Endometrium (tissue), 2 donors: ENCODE measurements at regions not wholly inside any gene's neighbourhood (a gene's known extent, or its start where the extent isn't known, plus 50 kb on each side); places are given as distances from the start of the nearest gene placed in this dataset.

Experiments used
- FAIRE-seq: peaks from 2 replicates; lab custom pipeline; 2012; peaks lifted over from hg19 to GRCh38; lab: Jason Lieb, UNC
- donor health status: control.
- donor health status: control.

DNA sequence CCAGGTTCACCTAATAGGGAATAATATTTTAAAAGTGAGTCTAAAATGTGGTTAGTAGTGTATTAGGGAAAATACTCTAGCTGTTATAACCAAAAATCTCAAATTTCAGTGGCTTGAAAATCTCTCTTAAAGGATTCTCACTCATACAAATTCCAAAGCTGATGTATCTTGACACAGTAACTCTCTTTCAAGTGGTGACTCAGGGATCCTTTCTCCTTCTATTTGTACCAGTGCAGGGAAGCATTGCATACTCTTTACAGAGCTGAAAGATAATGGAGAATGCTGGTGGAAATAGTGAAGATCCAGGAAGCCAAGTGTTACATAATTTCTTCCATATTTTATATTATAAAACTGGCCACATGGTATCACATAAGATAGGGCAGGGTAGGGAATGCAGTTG is 560.2 kb upstream of the CDH9 start:
- FAIRE-seq, result no peak

DNA sequence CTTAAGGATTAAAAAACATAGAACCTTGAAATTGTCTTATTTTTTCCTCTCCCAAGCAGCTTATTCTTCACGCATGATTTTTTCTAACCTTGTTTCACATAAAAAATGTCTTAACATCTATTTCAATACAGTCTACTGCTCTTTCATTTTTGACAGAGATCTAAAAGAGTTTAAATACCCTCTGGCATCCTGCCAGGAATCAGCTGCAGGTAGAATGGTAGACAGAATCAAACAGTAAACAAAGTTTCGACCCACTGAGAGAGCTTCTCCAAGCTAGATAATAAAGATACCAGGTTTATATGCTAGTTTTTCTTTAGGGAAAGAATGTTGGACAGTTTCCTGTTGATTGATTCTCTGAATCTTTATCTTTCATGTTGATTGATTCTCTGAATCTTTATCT is 555.8 kb upstream of the CDH9 start:
- FAIRE-seq, result no peak

DNA sequence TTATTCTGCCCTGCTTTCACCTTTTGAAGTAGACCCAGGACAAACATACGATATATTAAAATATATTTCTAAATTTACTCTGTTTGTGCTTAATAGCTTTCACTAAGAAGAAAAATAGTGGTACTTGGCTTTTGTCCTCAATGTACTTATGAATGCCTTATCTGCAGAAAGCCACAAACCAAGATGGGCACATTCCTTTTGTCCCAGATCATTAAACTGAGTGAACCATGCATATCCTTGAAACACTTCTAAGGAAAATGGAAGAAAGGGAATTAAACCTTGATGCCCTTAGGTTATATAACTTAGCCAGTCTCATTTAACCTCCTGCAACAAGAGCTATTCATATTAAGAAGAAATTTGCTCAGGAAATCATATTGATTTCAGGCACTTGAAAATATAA is 553.8 kb upstream of the CDH9 start:
- no peak for FAIRE-seq

GRCh38 chr5:27590503-27590902 is 552.1 kb upstream of the CDH9 start:
- no peak for FAIRE-seq

DNA sequence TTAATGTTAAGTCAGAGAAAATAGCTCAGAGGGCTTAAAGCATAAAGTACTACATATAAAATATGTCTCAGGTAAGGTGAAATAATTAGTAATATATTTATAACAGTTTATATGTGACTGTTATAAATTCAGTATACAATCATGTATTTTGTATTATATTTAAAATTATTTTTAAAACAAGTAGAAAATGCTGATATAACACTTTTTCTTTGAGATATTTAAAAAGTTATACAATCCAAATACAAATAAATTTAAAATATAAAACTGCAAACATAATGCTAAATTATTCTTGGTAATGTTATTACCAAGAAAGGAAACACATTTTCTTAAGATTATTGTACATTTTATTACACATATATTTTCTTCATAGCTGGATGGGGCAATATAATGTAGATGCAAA is 539.9 kb upstream of the CDH9 start:
- FAIRE-seq, result peak; percentile 81

DNA sequence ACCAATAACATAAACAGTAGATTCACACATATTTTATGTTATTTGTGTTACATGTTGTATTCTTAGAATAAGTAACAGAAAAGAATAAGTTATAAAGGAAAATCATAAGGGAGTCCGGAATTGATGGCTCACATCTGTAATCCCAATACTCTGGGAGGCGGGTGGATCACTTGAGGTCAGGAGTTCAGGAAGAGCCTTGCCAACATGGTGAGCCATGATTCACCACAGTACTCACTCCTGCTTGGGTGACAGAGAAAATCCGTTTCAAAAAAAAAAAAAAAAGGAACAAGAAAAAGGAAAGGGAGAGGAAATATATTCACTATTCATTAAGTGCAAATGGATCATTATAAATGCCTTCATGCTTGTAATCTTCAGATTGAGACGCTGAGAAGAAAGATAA is 533.3 kb upstream of the CDH9 start:
- FAIRE-seq, result no peak

GRCh38 chr5:27568811-27569210 is 530.4 kb upstream of the CDH9 start:
- FAIRE-seq, result no peak

DNA sequence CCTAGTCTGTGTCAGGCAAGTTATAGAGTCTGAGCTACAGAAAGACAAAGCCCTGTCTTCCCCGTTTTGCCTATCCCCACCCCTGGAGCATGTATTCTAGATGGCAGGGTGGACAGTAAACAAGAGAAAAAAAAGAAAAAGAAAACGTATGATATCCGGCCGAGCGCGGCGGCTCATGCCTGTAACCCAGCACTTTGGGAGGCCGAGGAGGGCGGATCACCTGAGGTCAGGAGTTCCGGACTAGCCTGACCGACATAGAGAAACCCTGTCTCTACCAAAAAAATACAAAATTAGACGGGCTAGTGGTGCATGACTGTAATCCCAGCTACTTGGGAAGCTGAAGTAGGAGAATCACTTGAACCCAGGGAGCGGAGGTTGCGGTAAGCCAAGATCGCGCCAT is 523.0 kb upstream of the CDH9 start:
- no peak for FAIRE-seq

GRCh38 chr5:27548484-27548883 is 510.1 kb upstream of the CDH9 start:
- no peak for FAIRE-seq

GRCh38 chr5:27535031-27535557 is 496.7 kb upstream of the CDH9 start:
- no peak for FAIRE-seq

DNA sequence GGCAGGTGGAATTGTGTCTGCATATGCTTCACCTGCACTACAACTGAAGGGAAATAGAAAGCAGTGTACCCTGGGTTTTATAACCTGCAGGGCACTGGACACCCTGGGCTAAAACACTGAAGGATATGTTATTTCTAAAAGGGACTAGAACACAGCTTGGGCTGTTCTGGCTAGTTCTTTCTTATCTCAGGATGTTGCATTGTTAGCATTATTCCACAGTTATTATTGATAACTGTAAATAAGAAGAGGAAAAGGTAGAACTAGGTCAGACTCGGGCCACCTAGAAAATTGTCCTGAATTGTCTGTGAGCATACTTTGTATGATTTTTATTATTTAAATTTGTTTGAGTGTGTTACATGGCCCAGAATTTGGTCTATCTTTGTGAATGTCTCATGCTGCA is 493.9 kb upstream of the CDH9 start:
- no peak for FAIRE-seq

DNA sequence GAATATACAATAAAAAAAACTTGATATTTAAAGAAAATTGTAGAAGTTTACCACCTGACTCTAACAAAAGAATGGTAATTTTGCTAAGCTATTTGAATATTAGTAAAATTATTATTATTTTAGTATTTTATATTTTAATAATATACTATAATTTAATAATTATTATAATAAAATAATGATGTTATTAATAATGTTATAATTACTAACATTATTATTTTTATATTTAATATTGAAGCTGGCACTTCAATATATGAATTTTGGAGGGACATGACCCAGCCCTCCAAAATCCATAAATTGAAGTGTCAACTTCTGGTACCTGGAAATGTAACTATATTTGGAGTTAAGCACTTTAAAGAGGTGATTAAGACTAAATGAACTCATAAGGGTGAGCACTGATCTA is 486.1 kb upstream of the CDH9 start:
- peak; percentile 72 for FAIRE-seq

DNA sequence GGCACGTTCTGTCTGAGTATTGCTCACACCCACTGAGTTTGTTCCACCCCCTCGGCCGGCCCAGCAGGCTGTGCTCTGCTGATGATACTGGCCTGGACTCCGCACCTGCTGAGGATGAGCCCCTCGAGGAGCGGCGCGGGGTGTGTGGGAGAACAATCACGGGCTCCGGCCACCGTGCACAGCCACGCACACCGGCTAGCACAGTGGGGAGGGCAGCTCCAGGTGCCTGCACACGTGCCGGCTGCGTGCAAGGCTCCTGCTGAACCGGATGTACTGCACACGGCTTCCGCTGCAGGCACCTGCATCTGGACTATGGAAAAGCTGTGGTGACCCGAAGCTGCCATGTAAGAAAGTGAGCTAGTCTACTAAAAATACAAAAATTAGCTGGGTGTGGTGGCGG is 485.2 kb upstream of the CDH9 start:
- no peak for FAIRE-seq

- no peak for FAIRE-seq
These were observed 478.1 kb upstream of the CDH9 start for GRCh38 chr5:27516437-27516836.

DNA sequence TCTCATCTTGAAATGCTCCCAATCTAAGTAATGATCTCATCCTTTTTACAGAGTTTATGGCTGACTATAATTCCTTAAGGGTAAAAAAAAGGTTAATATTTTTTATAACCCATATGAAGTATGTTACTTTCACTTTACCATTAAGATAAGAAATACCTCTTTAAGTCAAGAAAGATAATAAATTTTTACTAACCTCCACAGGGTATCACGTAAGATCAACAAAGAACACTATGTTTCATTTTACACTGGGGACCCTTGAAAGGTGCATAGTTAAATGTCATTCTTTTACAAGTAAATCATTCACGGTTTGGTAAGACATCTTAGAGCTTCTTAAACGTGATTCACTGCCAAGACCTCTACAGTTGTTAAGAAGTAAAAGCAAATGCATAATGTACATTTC is 472.7 kb upstream of the CDH9 start:
- FAIRE-seq, result no peak

- no peak for FAIRE-seq
These were observed 465.4 kb upstream of the CDH9 start for GRCh38 chr5:27503813-27504212.

DNA sequence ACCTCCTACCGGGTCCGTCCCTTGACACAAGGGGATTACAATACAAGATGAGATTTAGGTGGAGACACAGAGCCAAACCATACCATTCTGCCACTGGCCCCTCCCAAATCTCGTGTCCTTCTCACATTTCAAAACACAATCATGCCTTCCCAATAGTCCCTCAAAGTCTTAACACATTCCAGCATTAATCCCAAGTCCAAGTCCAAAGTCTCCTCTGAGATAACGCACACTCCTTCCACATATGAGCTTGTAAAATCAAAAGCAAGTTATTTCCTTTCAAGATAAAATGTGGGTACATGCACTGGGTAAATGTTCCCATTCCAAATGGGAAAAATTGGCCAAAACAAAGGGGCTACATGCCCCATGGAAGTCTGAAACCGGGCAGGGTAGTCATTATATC is 463.9 kb upstream of the CDH9 start:
- FAIRE-seq, result no peak

DNA sequence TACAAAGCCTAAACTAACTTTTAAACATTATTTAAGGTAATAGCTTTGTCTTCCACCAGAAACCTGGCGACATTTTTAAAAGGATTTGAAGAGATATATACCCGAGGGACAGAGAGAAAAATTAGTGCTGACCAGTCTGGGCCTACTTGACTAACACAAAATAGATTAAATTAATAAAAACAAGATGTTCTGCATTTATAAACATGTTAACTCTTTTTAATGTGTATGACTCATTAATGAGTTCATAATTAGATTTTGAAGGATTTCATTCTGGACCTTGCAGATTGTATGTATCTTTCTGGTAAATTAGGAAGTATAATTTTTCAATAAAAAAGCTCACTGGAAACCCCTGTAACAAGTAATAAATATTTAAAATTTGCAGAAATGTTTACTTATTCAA is 459.1 kb upstream of the CDH9 start:
- FAIRE-seq, result no peak

GRCh38 chr5:27494887-27495286 is 456.5 kb upstream of the CDH9 start:
- no peak for FAIRE-seq

DNA sequence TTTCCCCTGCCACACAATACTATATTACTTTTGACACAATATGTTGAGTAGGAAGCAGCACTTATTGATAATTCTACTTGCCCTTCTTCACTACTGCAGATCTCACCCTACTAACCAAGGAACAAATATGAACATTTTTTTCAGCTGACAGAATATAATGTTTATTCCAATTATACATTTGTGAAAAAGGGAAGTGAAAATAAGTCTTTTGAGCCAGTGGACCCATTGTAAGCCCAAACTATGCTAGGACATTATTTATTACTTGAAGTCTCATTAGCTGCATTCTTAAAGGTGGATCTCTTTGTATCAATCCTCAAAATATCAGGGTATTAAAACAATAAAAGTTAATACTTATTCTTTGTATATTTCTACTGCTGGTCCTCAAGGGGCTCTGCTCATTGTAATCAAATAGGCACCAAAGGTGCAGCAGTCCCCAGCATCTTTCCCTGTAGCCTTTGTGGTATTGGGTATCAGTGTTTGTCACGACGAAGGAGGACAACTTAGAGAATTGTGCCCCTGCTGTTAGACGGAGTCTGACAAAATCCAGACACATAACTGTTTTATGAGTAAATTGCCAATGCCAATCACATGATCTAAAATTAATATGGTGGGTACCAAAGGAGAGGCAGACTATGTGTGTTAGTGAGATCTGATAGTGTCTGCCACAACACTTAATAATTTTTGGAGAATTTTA is 453.5 kb upstream of the CDH9 start:
- FAIRE-seq, result no peak

DNA sequence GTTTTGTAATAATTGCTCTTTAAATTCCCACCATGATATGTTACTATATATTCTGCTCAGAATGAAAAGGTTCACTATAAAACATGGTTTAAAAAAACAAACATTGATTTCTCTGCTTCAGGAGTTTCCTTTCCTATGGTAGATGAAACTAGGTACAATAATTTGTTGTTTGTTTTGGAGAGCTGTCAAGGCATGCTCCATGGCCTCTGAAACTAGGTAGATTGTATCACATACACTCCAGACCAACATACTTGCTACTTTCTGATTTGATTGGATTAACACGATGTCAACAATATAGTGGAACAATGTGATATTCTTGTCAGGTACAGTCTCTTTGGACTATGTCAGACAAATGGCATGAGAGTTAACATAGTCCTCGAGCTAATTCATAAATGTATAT is 452.7 kb upstream of the CDH9 start:
- FAIRE-seq, result no peak

DNA sequence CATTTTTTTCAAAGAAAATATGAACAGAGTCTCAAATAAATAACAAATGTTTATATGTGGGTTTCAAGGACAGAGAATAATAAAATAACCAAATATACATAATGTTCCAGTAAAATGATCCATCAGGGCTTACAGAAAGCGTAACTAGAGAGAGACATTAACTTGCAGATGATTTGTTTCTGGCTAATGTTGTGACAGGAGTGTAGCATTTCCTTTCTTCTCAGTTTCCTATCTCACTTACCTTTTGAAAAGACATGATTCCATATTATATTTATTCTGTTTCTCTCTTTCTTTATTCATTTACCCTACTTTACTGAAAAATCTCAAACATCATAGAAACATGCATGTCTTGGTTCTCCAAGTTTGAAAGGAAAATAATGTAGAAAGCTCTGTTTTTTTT is 451.3 kb upstream of the CDH9 start:
- FAIRE-seq, result no peak

- FAIRE-seq, result no peak
These were observed 444.3 kb upstream of the CDH9 start for GRCh38 chr5:27482663-27483062.

GRCh38 chr5:27479859-27480258 is 441.5 kb upstream of the CDH9 start:
- FAIRE-seq, result no peak

GRCh38 chr5:27477550-27477949 is 439.2 kb upstream of the CDH9 start:
- FAIRE-seq, result no peak
